Osteoblast (primary cell): ENCODE measurements at regions not wholly inside any gene's neighbourhood (a gene's known extent, or its start where the extent isn't known, plus 50 kb on each side); places are given as distances from the start of the nearest gene placed in this dataset.

Source experiments
- DNase-seq: peaks from one replicate; pipeline ENCODE4 v3.0.0; 2011; ENCODE audit warnings: low spot score, mixed read lengths; ENCODE audit not compliant: insufficient read length; ENCODE audit errors: missing footprints
- H2AFZ ChIP-seq: 2 replicates; pipeline ENCODE4 v1.6.0; 2011; ENCODE audit warnings: mild to moderate bottlenecking, low read length
- H3K27ac ChIP-seq: 2 replicates; pipeline ENCODE4 v1.5.1; 2011; ENCODE audit warnings: mild to moderate bottlenecking, low read depth, low read length, moderate library complexity
- H3K27me3 ChIP-seq: 2 replicates; pipeline ENCODE4 v1.6.0; 2012; ENCODE audit warnings: mild to moderate bottlenecking, control low read depth, inconsistent platforms, low read length, moderate library complexity; ENCODE audit not compliant: insufficient read depth
- H3K36me3 ChIP-seq: 2 replicates; pipeline ENCODE4 v1.5.1; 2011; ENCODE audit warnings: mild to moderate bottlenecking, low read length, control low read depth, moderate library complexity; ENCODE audit not compliant: insufficient read depth
- H3K4me1 ChIP-seq: 2 replicates; pipeline ENCODE4 v1.5.1; 2011; ENCODE audit warnings: mild to moderate bottlenecking, low read length, control low read depth, moderate library complexity; ENCODE audit not compliant: insufficient read depth
- H3K4me2 ChIP-seq: 2 replicates; pipeline ENCODE4 v1.6.0; 2011; ENCODE audit warnings: mild to moderate bottlenecking, low read length; ENCODE audit not compliant: insufficient read depth
- H3K4me3 ChIP-seq: fragments of 200-600 bp; sonication (generic); 3 replicates; pipeline ENCODE4 v1.5.1; 2012; ENCODE audit warnings: mild to moderate bottlenecking, low read length, inconsistent platforms; ENCODE audit not compliant: insufficient read depth
- H3K79me2 ChIP-seq: 2 replicates; pipeline ENCODE4 v1.6.0; 2012; ENCODE audit warnings: mild to moderate bottlenecking, low read length, control low read depth, inconsistent platforms; ENCODE audit not compliant: insufficient read depth
- H3K9me3 ChIP-seq: 2 replicates; pipeline ENCODE4 v1.5.1; 2011; ENCODE audit warnings: low read depth, low read length, control low read depth
- H4K20me1 ChIP-seq: 2 replicates; pipeline ENCODE4 v1.6.0; 2012; ENCODE audit warnings: mild to moderate bottlenecking, low read length, control low read depth; ENCODE audit not compliant: insufficient read depth
- CTCF ChIP-seq: IDR thresholded peaks from 2 replicates; pipeline ENCODE4 v1.5.1; 2011; ENCODE audit warnings: mild to moderate bottlenecking, low read depth, low read length, moderate library complexity; ENCODE audit errors: extremely low read depth

DNA sequence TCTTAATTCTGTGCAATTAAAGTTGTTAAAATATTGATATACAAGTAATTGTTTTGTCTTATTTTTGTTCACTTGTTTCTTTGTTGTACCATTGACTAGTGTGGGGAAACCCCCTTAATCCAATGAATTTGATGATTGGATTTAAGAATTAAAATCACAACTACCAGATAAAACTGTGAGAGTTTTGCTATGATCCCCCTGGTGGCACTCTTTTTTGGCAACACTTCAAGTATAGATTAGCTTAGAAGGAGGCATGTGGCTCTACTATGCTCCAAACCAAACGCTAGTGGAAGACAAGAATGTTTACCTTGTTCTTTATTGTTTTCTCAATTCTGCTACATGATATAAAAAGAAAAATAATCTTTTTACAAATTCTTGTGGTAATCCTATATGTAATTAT lies 477.8 kb upstream of the ETAA1 start:
- no peaks in the 10 kb centered on the region for H3K36me3 ChIP-seq
- H3K27ac ChIP-seq, result no peak overlapping the region
- DNase-seq, result no peak
- no peaks in the 10 kb centered on the region for H3K9me3 ChIP-seq
- H3K4me3 ChIP-seq, result no peak overlapping the region
- no peak overlapping the region for H2AFZ ChIP-seq
- H4K20me1 ChIP-seq, result no peaks in the 10 kb centered on the region
- H3K27me3 ChIP-seq, result no peaks in the 10 kb centered on the region
- no peak for TF ChIP-seq CTCF
- H3K79me2 ChIP-seq, result no peaks in the 10 kb centered on the region
- no peaks in the 10 kb centered on the region for H3K4me1 ChIP-seq
- no peak overlapping the region for H3K4me2 ChIP-seq

DNA sequence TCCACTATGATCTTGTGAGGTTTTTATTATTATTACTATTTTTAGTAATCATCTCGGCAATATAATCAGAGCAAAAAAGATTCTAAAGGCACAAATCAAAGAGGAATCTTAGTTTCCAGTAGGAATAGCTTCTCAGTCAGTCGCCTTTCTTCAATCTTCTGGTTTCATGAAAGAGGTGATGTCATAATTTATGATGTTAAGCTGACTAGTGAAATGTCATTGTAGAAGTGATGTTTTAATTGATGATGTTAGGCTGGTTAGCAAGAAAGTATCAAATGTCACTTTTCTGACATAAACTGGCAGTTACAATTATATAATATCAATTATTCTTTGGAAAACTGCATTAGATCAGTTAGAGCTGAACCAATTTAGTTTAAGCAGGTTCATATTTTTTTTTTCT lies 476.7 kb upstream of the ETAA1 start:
- no peak overlapping the region for H3K4me3 ChIP-seq
- TF ChIP-seq CTCF, result no peak
- H3K27ac ChIP-seq, result no peak overlapping the region
- H3K9me3 ChIP-seq, result no peaks in the 10 kb centered on the region
- H3K79me2 ChIP-seq, result no peaks in the 10 kb centered on the region
- no peak overlapping the region for H2AFZ ChIP-seq
- no peaks in the 10 kb centered on the region for H3K4me1 ChIP-seq
- no peaks in the 10 kb centered on the region for H3K36me3 ChIP-seq
- H3K27me3 ChIP-seq, result no peaks in the 10 kb centered on the region
- no peak overlapping the region for H3K4me2 ChIP-seq
- no peaks in the 10 kb centered on the region for H4K20me1 ChIP-seq
- DNase-seq, result no peak

GRCh38 chr2:66925128-66925527 lies 472.0 kb upstream of the ETAA1 start:
- H3K4me2 ChIP-seq, result no peak overlapping the region
- H2AFZ ChIP-seq, result no peak overlapping the region
- H4K20me1 ChIP-seq, result no peaks in the 10 kb centered on the region
- no peak for DNase-seq
- H3K9me3 ChIP-seq, result no peaks in the 10 kb centered on the region
- H3K4me1 ChIP-seq, result no peaks in the 10 kb centered on the region
- no peak overlapping the region for H3K4me3 ChIP-seq
- no peaks in the 10 kb centered on the region for H3K79me2 ChIP-seq
- no peaks in the 10 kb centered on the region for H3K36me3 ChIP-seq
- no peak for TF ChIP-seq CTCF
- no peaks in the 10 kb centered on the region for H3K27me3 ChIP-seq
- H3K27ac ChIP-seq, result no peak overlapping the region

DNA sequence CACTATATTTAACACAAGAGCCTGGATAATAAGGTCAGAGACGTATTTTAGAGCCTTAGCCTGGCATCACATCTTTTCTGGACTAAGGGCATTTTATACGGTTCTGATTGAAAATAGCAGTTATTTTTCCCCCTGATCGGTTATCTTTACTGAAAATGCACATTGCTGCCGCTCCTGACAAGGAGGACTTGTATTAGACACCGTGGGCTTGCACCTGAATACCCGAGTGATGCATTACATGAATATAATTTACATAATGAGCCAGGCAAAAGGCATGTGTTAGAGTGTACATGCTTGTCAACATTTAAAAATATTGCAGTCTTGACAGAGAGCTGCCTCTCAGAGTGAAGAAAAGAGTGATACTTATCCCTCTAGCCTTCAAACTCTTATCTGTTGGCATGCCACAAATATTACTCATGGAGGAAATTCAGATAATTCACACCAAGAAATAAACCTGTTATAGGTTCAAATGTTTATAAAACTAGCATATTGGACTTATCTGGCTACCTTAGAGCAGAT lies 470.5 kb upstream of the ETAA1 start:
- no peak for TF ChIP-seq CTCF
- DNase-seq, result no peak

More for the DNA sequence above, 470.5 kb upstream of the ETAA1 start:
- H3K4me2 ChIP-seq, result no peak overlapping the region
- H2AFZ ChIP-seq, result no peak overlapping the region
- no peaks in the 10 kb centered on the region for H3K27me3 ChIP-seq
- H3K79me2 ChIP-seq, result no peaks in the 10 kb centered on the region
- H4K20me1 ChIP-seq, result no peaks in the 10 kb centered on the region
- H3K4me3 ChIP-seq, result no peak overlapping the region
- no peaks in the 10 kb centered on the region for H3K36me3 ChIP-seq
- no peaks in the 10 kb centered on the region for H3K4me1 ChIP-seq
- H3K27ac ChIP-seq, result no peak overlapping the region
- no peaks in the 10 kb centered on the region for H3K9me3 ChIP-seq
